HL-60 (cell line): ENCODE measurements at regions not wholly inside any gene's neighbourhood (a gene's known extent, or its start where the extent isn't known, plus 50 kb on each side); places are given as distances from the start of the nearest gene placed in this dataset.

ENCODE experiments used
- DNase-seq, 2 experiments: peaks; one replicate each; pipeline ENCODE4 v3.0.0-alpha.2; 2010 to 2020; ENCODE audit warnings: low read depth in 1 of 2, low spot score in 1 of 2
- H3K27ac ChIP-seq: fragments of 250-450 bp; sonication (Bioruptor Pico); replicated peaks from 2 replicates; pipeline ENCODE4 v1.5.1; 2020; ENCODE audit warnings: mild to moderate bottlenecking, moderate library complexity
- H3K27me3 ChIP-seq: fragments of 250-450 bp; sonication (Bioruptor Pico); 2 replicates; pipeline ENCODE4 v1.5.1; 2021; ENCODE audit warnings: mild to moderate bottlenecking, moderate library complexity; ENCODE audit not compliant: insufficient read depth, poor library complexity, severe bottlenecking
- H3K4me3 ChIP-seq: replicated peaks from 2 replicates; pipeline ENCODE4 v1.5.1; 2011; ENCODE audit warnings: mild to moderate bottlenecking, control low read depth, low read length; ENCODE audit not compliant: insufficient read depth
- GABPA ChIP-seq: IDR thresholded peaks from 2 replicates; pipeline ENCODE4 v1.6.1; 2012; ENCODE audit warnings: low read depth
- POLR2AphosphoS5 ChIP-seq: IDR thresholded peaks from 2 replicates; pipeline ENCODE4 v1.6.1; 2012; ENCODE audit warnings: low read depth
- SPI1 ChIP-seq: IDR thresholded peaks from 2 replicates; pipeline ENCODE4 v1.6.1; 2012; ENCODE audit warnings: low read depth, mild to moderate bottlenecking, borderline replicate concordance
- TF ChIP-seq, protein P1 (sequence below): IDR thresholded peaks from 2 replicates; pipeline ENCODE4 v1.6.1; 2012; ENCODE audit warnings: low read depth; ENCODE audit not compliant: insufficient replicate concordance
- TF ChIP-seq, protein P2 (sequence below): IDR thresholded peaks from one replicate; pipeline ENCODE4 v1.5.1; 2011; ENCODE audit warnings: low read length, control low read depth, inconsistent platforms; ENCODE audit not compliant: insufficient read depth

DNA sequence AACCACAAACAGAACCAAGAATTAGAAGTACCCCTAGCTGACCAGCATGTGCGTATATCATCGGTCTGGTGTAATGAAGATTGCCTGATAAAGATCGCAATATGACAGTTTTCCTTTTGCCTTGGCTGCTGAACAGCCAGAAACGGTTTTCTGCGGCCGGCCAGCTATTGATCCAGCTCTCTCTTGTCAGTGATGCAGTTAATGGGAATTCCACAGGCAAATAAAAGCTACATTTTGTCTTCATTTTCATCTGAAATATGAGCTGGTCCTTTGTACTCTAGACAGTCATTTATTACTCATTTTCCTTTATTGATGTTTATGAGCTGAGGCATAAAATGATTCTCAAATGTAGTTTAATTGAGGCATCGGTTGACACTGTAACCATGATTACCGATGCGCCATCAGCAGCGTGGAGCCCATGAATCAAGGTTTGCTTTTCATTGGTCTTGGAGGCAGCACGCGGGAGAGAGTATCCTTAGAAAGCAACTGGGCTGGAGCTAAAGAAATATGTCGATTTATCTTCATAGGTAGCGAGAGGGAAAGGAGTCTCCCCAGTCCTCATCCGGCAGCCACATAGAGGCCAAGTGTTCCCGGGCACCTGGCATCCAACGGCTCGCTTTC, 535.2 kb downstream of the GALR1 start:
- no peak overlapping the region for H3K27ac ChIP-seq
- peaks cover 7% of the 10 kb centered on the region for H3K27me3 ChIP-seq
- DNase-seq, result no peak
- H3K4me3 ChIP-seq, result no peak overlapping the region
- TF ChIP-seq SPI1, result no peak
- no peak for TF ChIP-seq POLR2AphosphoS5
- TF ChIP-seq, protein P1, sequence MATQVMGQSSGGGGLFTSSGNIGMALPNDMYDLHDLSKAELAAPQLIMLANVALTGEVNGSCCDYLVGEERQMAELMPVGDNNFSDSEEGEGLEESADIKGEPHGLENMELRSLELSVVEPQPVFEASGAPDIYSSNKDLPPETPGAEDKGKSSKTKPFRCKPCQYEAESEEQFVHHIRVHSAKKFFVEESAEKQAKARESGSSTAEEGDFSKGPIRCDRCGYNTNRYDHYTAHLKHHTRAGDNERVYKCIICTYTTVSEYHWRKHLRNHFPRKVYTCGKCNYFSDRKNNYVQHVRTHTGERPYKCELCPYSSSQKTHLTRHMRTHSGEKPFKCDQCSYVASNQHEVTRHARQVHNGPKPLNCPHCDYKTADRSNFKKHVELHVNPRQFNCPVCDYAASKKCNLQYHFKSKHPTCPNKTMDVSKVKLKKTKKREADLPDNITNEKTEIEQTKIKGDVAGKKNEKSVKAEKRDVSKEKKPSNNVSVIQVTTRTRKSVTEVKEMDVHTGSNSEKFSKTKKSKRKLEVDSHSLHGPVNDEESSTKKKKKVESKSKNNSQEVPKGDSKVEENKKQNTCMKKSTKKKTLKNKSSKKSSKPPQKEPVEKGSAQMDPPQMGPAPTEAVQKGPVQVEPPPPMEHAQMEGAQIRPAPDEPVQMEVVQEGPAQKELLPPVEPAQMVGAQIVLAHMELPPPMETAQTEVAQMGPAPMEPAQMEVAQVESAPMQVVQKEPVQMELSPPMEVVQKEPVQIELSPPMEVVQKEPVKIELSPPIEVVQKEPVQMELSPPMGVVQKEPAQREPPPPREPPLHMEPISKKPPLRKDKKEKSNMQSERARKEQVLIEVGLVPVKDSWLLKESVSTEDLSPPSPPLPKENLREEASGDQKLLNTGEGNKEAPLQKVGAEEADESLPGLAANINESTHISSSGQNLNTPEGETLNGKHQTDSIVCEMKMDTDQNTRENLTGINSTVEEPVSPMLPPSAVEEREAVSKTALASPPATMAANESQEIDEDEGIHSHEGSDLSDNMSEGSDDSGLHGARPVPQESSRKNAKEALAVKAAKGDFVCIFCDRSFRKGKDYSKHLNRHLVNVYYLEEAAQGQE, result no peak
- TF ChIP-seq, protein P2, sequence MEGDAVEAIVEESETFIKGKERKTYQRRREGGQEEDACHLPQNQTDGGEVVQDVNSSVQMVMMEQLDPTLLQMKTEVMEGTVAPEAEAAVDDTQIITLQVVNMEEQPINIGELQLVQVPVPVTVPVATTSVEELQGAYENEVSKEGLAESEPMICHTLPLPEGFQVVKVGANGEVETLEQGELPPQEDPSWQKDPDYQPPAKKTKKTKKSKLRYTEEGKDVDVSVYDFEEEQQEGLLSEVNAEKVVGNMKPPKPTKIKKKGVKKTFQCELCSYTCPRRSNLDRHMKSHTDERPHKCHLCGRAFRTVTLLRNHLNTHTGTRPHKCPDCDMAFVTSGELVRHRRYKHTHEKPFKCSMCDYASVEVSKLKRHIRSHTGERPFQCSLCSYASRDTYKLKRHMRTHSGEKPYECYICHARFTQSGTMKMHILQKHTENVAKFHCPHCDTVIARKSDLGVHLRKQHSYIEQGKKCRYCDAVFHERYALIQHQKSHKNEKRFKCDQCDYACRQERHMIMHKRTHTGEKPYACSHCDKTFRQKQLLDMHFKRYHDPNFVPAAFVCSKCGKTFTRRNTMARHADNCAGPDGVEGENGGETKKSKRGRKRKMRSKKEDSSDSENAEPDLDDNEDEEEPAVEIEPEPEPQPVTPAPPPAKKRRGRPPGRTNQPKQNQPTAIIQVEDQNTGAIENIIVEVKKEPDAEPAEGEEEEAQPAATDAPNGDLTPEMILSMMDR, result no peak
- no peak for TF ChIP-seq GABPA

DNA sequence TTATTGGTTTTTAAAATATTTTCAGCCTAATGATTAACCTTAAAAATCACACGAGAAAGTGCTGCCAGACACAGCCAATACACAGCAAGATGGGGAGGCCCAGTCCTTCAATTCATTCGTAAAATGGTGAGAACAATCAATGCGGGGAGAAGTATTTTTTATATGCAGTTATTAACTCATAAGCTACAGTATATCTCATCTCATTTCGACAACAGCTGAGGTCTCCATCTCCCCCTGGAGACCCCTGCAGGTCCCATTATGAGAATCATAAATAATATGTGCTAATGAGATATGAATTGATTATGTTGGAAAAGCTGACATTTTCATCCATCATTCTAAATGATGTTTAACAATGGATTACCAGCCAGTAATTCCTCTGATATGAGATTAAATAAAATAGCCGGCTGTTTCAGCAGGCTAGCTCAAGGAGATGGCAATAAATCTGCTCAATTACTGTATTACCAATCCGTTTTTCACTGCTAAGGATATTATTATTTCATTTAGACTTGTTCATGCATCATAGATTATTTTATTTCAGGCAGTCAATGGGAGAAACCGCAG, 535.8 kb downstream of the GALR1 start:
- Histone ChIP-seq H3K27ac (no peak overlapping the region), H3K27me3 (peaks cover 7% of the 10 kb centered on the region), H3K4me3 (no peak overlapping the region)
- no peak for DNase-seq
- no peak for TF ChIP-seq SPI1
- TF ChIP-seq POLR2AphosphoS5, result no peak
- TF ChIP-seq GABPA, result no peak
- TF ChIP-seq, protein P2, result no peak

DNA sequence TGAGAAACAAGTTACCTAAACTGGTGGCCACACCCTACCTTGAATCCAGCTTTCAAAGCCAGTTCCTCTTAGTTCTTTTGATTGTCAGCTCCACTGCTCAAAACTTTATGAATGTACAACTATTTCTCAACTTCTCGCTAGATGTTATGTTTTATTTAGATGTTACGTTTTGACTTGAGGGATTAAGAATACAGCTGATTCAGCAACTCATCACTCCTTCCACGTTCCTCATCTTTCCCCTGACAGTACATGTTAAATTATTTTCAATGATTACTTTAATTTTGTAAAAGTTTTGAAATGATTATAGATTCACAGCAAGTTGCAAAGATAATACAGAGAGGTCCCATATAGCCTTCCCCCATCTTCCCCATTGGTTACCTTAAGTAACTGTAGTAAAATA, 553.4 kb downstream of the GALR1 start:
- Histone ChIP-seq H3K27ac (no peak overlapping the region), H3K27me3 (peaks cover 11% of the 10 kb centered on the region), H3K4me3 (no peak overlapping the region)
- TF ChIP-seq, protein P1, result no peak
- TF ChIP-seq GABPA (no peak), SPI1 (no peak)
- no peak for DNase-seq

DNA sequence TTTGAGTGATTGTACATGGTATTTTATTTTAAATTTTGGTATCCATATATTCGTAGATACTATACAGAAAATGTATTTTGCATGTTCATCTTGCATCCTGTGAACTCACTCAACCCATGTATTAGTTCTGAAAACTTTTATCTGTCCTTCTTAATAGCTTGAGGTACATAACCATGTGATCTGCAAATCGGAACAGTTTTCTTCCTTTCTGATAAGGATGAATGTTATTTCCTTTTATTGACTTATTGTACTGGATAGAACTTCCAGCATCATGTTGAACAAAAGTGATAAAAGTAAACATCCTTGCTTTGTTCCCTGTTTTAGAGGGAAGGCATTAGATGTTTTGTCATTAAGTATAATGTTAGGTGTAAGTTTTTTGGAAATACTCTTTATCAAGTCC, 554.7 kb downstream of the GALR1 start:
- Histone ChIP-seq H3K27me3 (peaks cover 11% of the 10 kb centered on the region), H3K27ac (no peak overlapping the region), H3K4me3 (no peak overlapping the region)
- TF ChIP-seq SPI1, result no peak
- TF ChIP-seq, protein P2, result no peak
- TF ChIP-seq GABPA, result no peak
- TF ChIP-seq POLR2AphosphoS5, result no peak
- TF ChIP-seq, protein P1, result no peak
- no peak for DNase-seq
